Calu3 (cell line): ENCODE measurements at regions not wholly inside any gene's neighbourhood (a gene's known extent, or its start where the extent isn't known, plus 50 kb on each side); places are given as distances from the start of the nearest gene placed in this dataset.

Experiments used
- BruUV-seq: library from RNA; stranded (reverse); fragments of 400-500 nt; replicated peaks from 2 replicates; lab custom pipeline; 2021; lab: Mats Ljungman, UMichigan
- CTCF ChIA-PET: fragments of 300-600 bp; sonication (Branson Sonifier 250); formaldehyde crosslinking; loops from one replicate; lab custom pipeline; 2022; ENCODE audit warnings: antibody characterized with exemption; lab: Charles Lee
- DNase-seq: peaks from one replicate; pipeline ENCODE4 v3.0.0; 2022
- H3K27ac Mint-ChIP-seq: one replicate; pipeline ENCODE4 v1.8.0; 2022; ENCODE audit warnings: mixed read lengths; ENCODE audit not compliant: unreplicated experiment
- H3K27me3 Mint-ChIP-seq: one replicate; pipeline ENCODE4 v1.8.0; 2022; ENCODE audit warnings: mixed read lengths; ENCODE audit not compliant: unreplicated experiment
- H3K36me3 Mint-ChIP-seq: one replicate; pipeline ENCODE4 v1.8.0; 2022; ENCODE audit warnings: mild to moderate bottlenecking, moderate library complexity, mixed read lengths; ENCODE audit not compliant: insufficient read depth, unreplicated experiment
- H3K4me1 Mint-ChIP-seq: one replicate; pipeline ENCODE4 v1.8.0; 2022; ENCODE audit warnings: mild to moderate bottlenecking, low read depth, mixed read lengths; ENCODE audit not compliant: unreplicated experiment
- H3K4me3 Mint-ChIP-seq: one replicate; pipeline ENCODE4 v1.8.0; 2022; ENCODE audit warnings: mild to moderate bottlenecking, low read depth, moderate library complexity, mixed read lengths; ENCODE audit not compliant: unreplicated experiment
- H3K9me3 Mint-ChIP-seq: one replicate; pipeline ENCODE4 v1.8.0; 2022; ENCODE audit warnings: low read depth, mixed read lengths; ENCODE audit not compliant: unreplicated experiment
- CTCF ChIP-seq: fragments of 200-600 bp; IDR thresholded peaks from one replicate; pipeline ENCODE4 v1.8.0; 2022; ENCODE audit warnings: antibody characterized with exemption; ENCODE audit not compliant: unreplicated experiment
- intact Hi-C: fragments of 100-400 bp; cut with micrococcal nuclease; formaldehyde crosslinking; loops from one replicate; pipeline ENCODE4 v1.10.0; 2022; ENCODE audit not compliant: unreplicated experiment

GRCh38 chr3:31370380-31370666 is 162.4 kb upstream of the STT3B start:
- H3K9me3 Mint-ChIP-seq: no peaks in the 10 kb centered on the region
- H3K27ac Mint-ChIP-seq: no peak overlapping the region
- TF ChIP-seq CTCF: no peak
- no TSS peak for BruUV-seq
- no peaks in the 10 kb centered on the region for H3K36me3 Mint-ChIP-seq
- intact Hi-C loops: loop anchor here (5.0 to 10.0 kb wide), 3 partner anchors 98 to 206 kb away; partner anchors contain the start of gene STT3B
- DNase-seq: no peak
- no peaks in the 10 kb centered on the region for H3K4me1 Mint-ChIP-seq
- CTCF ChIA-PET: interaction anchor here (1.0 kb wide), 1 partner anchor 162 kb away, joined by 3 read pairs; the partner anchor contains the start of gene STT3B
- H3K27me3 Mint-ChIP-seq: no peaks in the 10 kb centered on the region
- H3K4me3 Mint-ChIP-seq: no peak overlapping the region

- Mint-ChIP-seq H3K4me3 (no peak overlapping the region), H3K27me3 (no peaks in the 10 kb centered on the region), H3K27ac (no peak overlapping the region), H3K36me3 (no peaks in the 10 kb centered on the region), H3K4me1 (no peaks in the 10 kb centered on the region), H3K9me3 (no peaks in the 10 kb centered on the region)
- CTCF ChIA-PET: interaction anchor here (1.0 kb wide), 1 partner anchor 162 kb away, joined by 3 read pairs; the partner anchor contains the start of gene STT3B
- no peak for TF ChIP-seq CTCF
- intact Hi-C loops: loop anchor here (5.0 to 10.0 kb wide), 3 partner anchors 98 to 206 kb away; partner anchors contain the start of gene STT3B
- BruUV-seq: no TSS peak
- DNase-seq: no peak
These were observed 162.0 kb upstream of the STT3B start for GRCh38 chr3:31370681-31371080.

GRCh38 chr3:31371484-31372177 is 161.1 kb upstream of the STT3B start:
- Mint-ChIP-seq H3K27me3 (no peaks in the 10 kb centered on the region), H3K4me3 (no peak overlapping the region), H3K9me3 (no peaks in the 10 kb centered on the region), H3K4me1 (peaks cover 9% of the 10 kb centered on the region), H3K27ac (no peak overlapping the region), H3K36me3 (no peaks in the 10 kb centered on the region)
- TF ChIP-seq CTCF: no peak
- no TSS peak for BruUV-seq
- DNase-seq: no peak
- intact Hi-C loops: loop anchor here (5.0 to 10.0 kb wide), 3 partner anchors 99 to 207 kb away; partner anchors contain the start of gene STT3B
- CTCF ChIA-PET: no interaction called here

- H3K27ac Mint-ChIP-seq: no peak overlapping the region
- no peaks in the 10 kb centered on the region for H3K27me3 Mint-ChIP-seq
- H3K9me3 Mint-ChIP-seq: no peaks in the 10 kb centered on the region
- H3K4me1 Mint-ChIP-seq: peaks cover 24% of the 10 kb centered on the region
- CTCF ChIA-PET: interaction anchor here (0.5 kb wide), 1 partner anchor 1655 kb away, joined by 6 read pairs; no protein-coding TSS in a partner anchor
- no peaks in the 10 kb centered on the region for H3K36me3 Mint-ChIP-seq
- intact Hi-C loops: loop anchor here (5.0 to 10.0 kb wide), 3 partner anchors 101 to 209 kb away; partner anchors contain the start of gene STT3B
- DNase-seq: no peak
- no TSS peak for BruUV-seq
- no peak overlapping the region for H3K4me3 Mint-ChIP-seq
- no peak for TF ChIP-seq CTCF
These were observed 159.0 kb upstream of the STT3B start for GRCh38 chr3:31373681-31374080.
